ENCODE measurements at regions not wholly inside any gene's neighbourhood (a gene's known extent, or its start where the extent isn't known, plus 50 kb on each side); places are given as distances from the start of the nearest gene placed in this dataset.

DNA sequence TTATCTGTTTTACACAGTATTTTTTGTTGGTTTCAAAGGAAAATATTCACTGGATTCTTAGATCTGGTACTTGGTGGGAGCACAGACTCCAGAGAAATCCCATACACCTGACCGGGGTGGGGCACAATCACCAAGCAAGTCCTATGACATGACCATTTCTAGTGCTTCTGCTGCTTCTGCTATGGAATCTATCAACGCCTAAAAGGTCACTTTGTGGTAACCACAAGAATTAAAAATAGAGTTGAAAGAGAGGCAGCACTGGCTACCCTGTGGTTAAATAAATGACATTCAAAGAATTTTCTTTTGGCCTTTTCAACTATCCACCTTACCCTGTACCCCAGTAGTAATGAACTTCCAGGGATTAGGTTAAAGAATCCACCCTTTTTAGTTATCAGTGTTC lies 329.9 kb upstream of the VWC2 start:
- H2BK5ac ChIP-seq (ENCODE audit: low read depth, low read length, poor library complexity, severe bottlenecking): no peak overlapping the region
- H3K9ac ChIP-seq (ENCODE audit: low read depth, low read length): no peak overlapping the region
- no peak overlapping the region for H3K18ac ChIP-seq (ENCODE audit: low read depth, low read length)
- H2BK120ac ChIP-seq (ENCODE audit: low read depth, low read length): no peak overlapping the region
- H3K4me3 ChIP-seq (ENCODE audit: insufficient read depth, low read depth, low read length): no peak overlapping the region
- CTCF ChIA-PET: no interaction called here
- no peak overlapping the region for H4K91ac ChIP-seq (ENCODE audit: insufficient read depth, low read depth, low read length)
- H3K79me1 ChIP-seq (ENCODE audit: low read depth in 1 of 2, low read length in 2 of 2): no peaks in the 10 kb centered on the region
- H3K4me1 ChIP-seq (ENCODE audit: control insufficient read depth, insufficient read depth, low read length): no peaks in the 10 kb centered on the region
- H4K5ac ChIP-seq (ENCODE audit: low read depth, low read length): no peak overlapping the region
- H3K14ac ChIP-seq (replicated peaks; ENCODE audit: low read depth, low read length): no peak overlapping the region
- H3K27me3 ChIP-seq (ENCODE audit: control insufficient read depth, insufficient read depth, low read length): no peaks in the 10 kb centered on the region
- no peak overlapping the region for H3K4me2 ChIP-seq (ENCODE audit: low read depth, low read length)
- no peak overlapping the region for H2AK5ac ChIP-seq (ENCODE audit: low read depth, low read length)
- H3K9me3 ChIP-seq (ENCODE audit: control insufficient read depth, insufficient read depth, low read length): peaks cover 2% of the 10 kb centered on the region
- no peak overlapping the region for H3K27ac ChIP-seq (ENCODE audit: insufficient read depth, low read length)
- dilution Hi-C loops (cut with HindIII; ENCODE audit: low sequenced_read_pairs, unreplicated experiment): no loop called here
- TF ChIP-seq MAZ (IDR thresholded peaks at IDR 0.05; ENCODE audit: borderline replicate concordance, low read depth, low read length): no peak
- no peak for TF ChIP-seq FOS (IDR thresholded peaks at IDR 0.05; ENCODE audit: low read depth, low read length)
- TF ChIP-seq, protein P1, sequence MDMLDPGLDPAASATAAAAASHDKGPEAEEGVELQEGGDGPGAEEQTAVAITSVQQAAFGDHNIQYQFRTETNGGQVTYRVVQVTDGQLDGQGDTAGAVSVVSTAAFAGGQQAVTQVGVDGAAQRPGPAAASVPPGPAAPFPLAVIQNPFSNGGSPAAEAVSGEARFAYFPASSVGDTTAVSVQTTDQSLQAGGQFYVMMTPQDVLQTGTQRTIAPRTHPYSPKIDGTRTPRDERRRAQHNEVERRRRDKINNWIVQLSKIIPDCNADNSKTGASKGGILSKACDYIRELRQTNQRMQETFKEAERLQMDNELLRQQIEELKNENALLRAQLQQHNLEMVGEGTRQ (IDR thresholded peaks at IDR 0.05; ENCODE audit: low read depth, low read length): no peak
- no peak for TF ChIP-seq CHD1 (IDR thresholded peaks at IDR 0.05; ENCODE audit: low read depth, low read length)
- no peak for TF ChIP-seq NFE2L2 (IDR thresholded peaks at IDR 0.05; ENCODE audit: low read depth, low read length)
- no peak for TF ChIP-seq CEBPB (IDR thresholded peaks at IDR 0.05; ENCODE audit: low read depth, low read length)
- TF ChIP-seq CTCF (conservative IDR thresholded peaks at IDR 0.05; ENCODE audit: low read depth, low read length): no peak
- no peak for TF ChIP-seq MAFK (IDR thresholded peaks at IDR 0.05; ENCODE audit: low read depth, low read length)
- no peak for TF ChIP-seq RAD21 (IDR thresholded peaks at IDR 0.05; ENCODE audit: low read length)
- TF ChIP-seq BHLHE40 (IDR thresholded peaks at IDR 0.05; ENCODE audit: low read depth, low read length): no peak
- TF ChIP-seq MXI1 (IDR thresholded peaks at IDR 0.05; ENCODE audit: borderline replicate concordance, low read depth, low read length): no peak
- no peak for TF ChIP-seq ELK1 (IDR thresholded peaks at IDR 0.05; ENCODE audit: borderline replicate concordance, low read depth, low read length)
- no peak for TF ChIP-seq POLR2A (IDR thresholded peaks at IDR 0.05; ENCODE audit: low read depth, low read length)
- no peak for TF ChIP-seq RFX5 (IDR thresholded peaks at IDR 0.05; ENCODE audit: low read depth, low read length)
- TF ChIP-seq RCOR1 (IDR thresholded peaks at IDR 0.05; ENCODE audit: insufficient replicate concordance, low read length): no peak
- no peak for TF ChIP-seq SMC3 (IDR thresholded peaks at IDR 0.05; ENCODE audit: low read depth, low read length)
- H2BK15ac ChIP-seq (ENCODE audit: low read depth, low read length): no peak overlapping the region
- H3K36me3 ChIP-seq (ENCODE audit: control insufficient read depth, insufficient read depth, low read length): no peaks in the 10 kb centered on the region
- POLR2A ChIA-PET (ENCODE audit: unreplicated experiment): no interaction called here
- WGBS, 2 experiments (ENCODE audit: extremely low coverage in 2 of 2, insufficient read length in 1 of 2): no CpG with 5 or more reads among the region's 2 CpGs
- H2AFZ ChIP-seq (replicated peaks; ENCODE audit: low read length, poor library complexity): no peak overlapping the region
- H4K8ac ChIP-seq (ENCODE audit: low read depth in 2 of 2, low read length in 2 of 2): no peak overlapping the region
- DNase-seq (no peak), ATAC-seq (ENCODE audit: low read depth) (no peak)
- H3K23ac ChIP-seq (ENCODE audit: low read depth, low read length): no peak overlapping the region
- no peaks in the 10 kb centered on the region for H4K20me1 ChIP-seq (ENCODE audit: insufficient read depth, low read length)
- no peak overlapping the region for H3K4ac ChIP-seq (ENCODE audit: low read depth, low read length)
- no peak overlapping the region for H2BK20ac ChIP-seq (ENCODE audit: low read depth, low read length)
- H3K9me1 ChIP-seq (ENCODE audit: insufficient read depth, low read length): no peaks in the 10 kb centered on the region
- no peak overlapping the region for H3K56ac ChIP-seq (ENCODE audit: extremely low read depth, insufficient read depth, low read length)
- H2AK9ac ChIP-seq (replicated peaks; ENCODE audit: low read depth, low read length, poor library complexity): no peak overlapping the region
- BruUV-seq (replicated peaks): no TSS peak
- intact Hi-C loops (cut with micrococcal nuclease): no loop called here
- in situ Hi-C loops (cut with MboI; ENCODE audit: low sequenced_read_pairs): no loop called here

Measured in IMR-90 (cell line).